GM12878 (cell line): ENCODE measurements at regions not wholly inside any gene's neighbourhood (a gene's known extent, or its start where the extent isn't known, plus 50 kb on each side); places are given as distances from the start of the nearest gene placed in this dataset.

ENCODE experiments used
- ATAC-seq: fragments of 200-7000 bp; cut with Tn5 transposase; 3 replicates; pipeline ENCODE4 v1.9.1; 2020; ENCODE audit warnings: mild to moderate bottlenecking, moderate library complexity
- BruUV-seq: library from RNA; stranded (reverse); fragments of 400-500 nt; replicated peaks from 2 replicates; lab custom pipeline; 2021; lab: Mats Ljungman, UMichigan
- CTCF ChIA-PET: fragments of 300-600 bp; sonication (Branson Sonifier 250); formaldehyde crosslinking; extraction: SDS; loops from one replicate; lab custom pipeline; 2021; ENCODE audit warnings: inconsistent platforms; lab: Yijun Ruan, JAX
- POLR2A ChIA-PET: fragments of 350-600 bp; formaldehyde crosslinking; extraction: SDS; loops from one replicate; lab custom pipeline; 2021; ENCODE audit warnings: inconsistent platforms; lab: Charles Lee
- RAD21 ChIA-PET: fragments of 300-600 bp; sonication (Branson Sonifier 250); formaldehyde crosslinking; loops from one replicate; lab custom pipeline; 2023; ENCODE audit warnings: antibody characterized with exemption; ENCODE audit not compliant: unreplicated experiment; lab: Charles Lee
- SMC1A ChIA-PET: fragments of 300-600 bp; sonication (Branson Sonifier 250); formaldehyde crosslinking; loops from one replicate; lab custom pipeline; 2023; ENCODE audit not compliant: unreplicated experiment, uncharacterized antibody; lab: Charles Lee
- DNase-seq: peaks from one replicate; pipeline ENCODE4 v3.0.0-alpha.2; 2011; ENCODE audit warnings: low read depth, low spot score
- FAIRE-seq: peaks from 3 replicates; lab custom pipeline; 2011; peaks lifted over from hg19 to GRCh38; lab: Jason Lieb, UNC
- H2AFZ ChIP-seq: 2 replicates; pipeline ENCODE4 v1.6.0; 2011; ENCODE audit warnings: low read depth, low read length, control low read depth; ENCODE audit not compliant: control insufficient read depth
- H3K27ac ChIP-seq: 2 replicates; pipeline ENCODE4 v1.5.1; 2011; ENCODE audit warnings: control low read depth; ENCODE audit not compliant: control insufficient read depth, insufficient read depth
- H3K27me3 ChIP-seq, 2 experiments: replicated peaks in 1 of 2; 2 replicates each; pipeline versions ENCODE4 v1.6.0 to v1.6.1; 2011; ENCODE audit warnings: low read length in 1 of 2; ENCODE audit not compliant: control insufficient read depth in 2 of 2, insufficient read depth in 2 of 2
- H3K36me3 ChIP-seq, 2 experiments: 2 replicates each; pipeline ENCODE4 v1.5.1; 2011; ENCODE audit warnings: low read length in 1 of 2; ENCODE audit not compliant: control insufficient read depth in 2 of 2, insufficient read depth in 2 of 2
- H3K4me1 ChIP-seq: 2 replicates; pipeline ENCODE4 v1.6.1; 2011; ENCODE audit warnings: mild to moderate bottlenecking, low read length, moderate library complexity, mixed read lengths; ENCODE audit not compliant: control insufficient read depth, insufficient read depth
- H3K4me2 ChIP-seq: 2 replicates; pipeline ENCODE4 v1.6.0; 2011; ENCODE audit warnings: control low read depth; ENCODE audit not compliant: control insufficient read depth, insufficient read depth
- H3K4me3 ChIP-seq: fragments of 200-600 bp; sonication (generic); 2 replicates; pipeline ENCODE4 v1.5.1; 2016
- H3K79me2 ChIP-seq: 2 replicates; pipeline ENCODE4 v1.6.0; 2011; ENCODE audit warnings: low read length; ENCODE audit not compliant: control insufficient read depth, insufficient read depth
- H3K9ac ChIP-seq: 2 replicates; pipeline ENCODE4 v1.8.0; 2011; ENCODE audit warnings: low read length, control low read depth, mixed read lengths; ENCODE audit not compliant: control insufficient read depth, insufficient read depth
- H3K9me3 ChIP-seq: replicated peaks from 3 replicates; pipeline ENCODE4 v1.5.1; 2011; ENCODE audit warnings: mild to moderate bottlenecking, low read length; ENCODE audit not compliant: control insufficient read depth, insufficient read depth
- H4K20me1 ChIP-seq: 2 replicates; pipeline ENCODE4 v1.6.0; 2011; ENCODE audit not compliant: control insufficient read depth, insufficient read depth
- CBX3 ChIP-seq: fragments of 200-600 bp; sonication (generic); IDR thresholded peaks from 2 replicates; pipeline ENCODE4 v1.6.1; 2016; ENCODE audit warnings: low read depth, borderline replicate concordance
- ETV6 ChIP-seq, 2 experiments: fragments of 450-650 bp in 1 of 2; IDR thresholded peaks in 1 of 2; conservative IDR thresholded peaks in 1 of 2; 2 replicates each; pipeline ENCODE4 v1.6.1; 2014; ENCODE audit warnings: antibody characterized with exemption in 1 of 2, borderline replicate concordance in 1 of 2, low read depth in 1 of 2, mild to moderate bottlenecking in 1 of 2, moderate library complexity in 1 of 2
- IKZF1 ChIP-seq: fragments of 450-650 bp; conservative IDR thresholded peaks from 2 replicates; pipeline ENCODE4 v1.6.1; 2017; ENCODE audit warnings: antibody characterized with exemption, mild to moderate bottlenecking
- MEF2A ChIP-seq: IDR thresholded peaks from 2 replicates; pipeline ENCODE4 v1.6.1; 2011; ENCODE audit warnings: low read depth, mild to moderate bottlenecking, low read length, moderate library complexity; ENCODE audit not compliant: insufficient read depth
- MXI1 ChIP-seq: fragments of 150-350 bp; IDR thresholded peaks from 2 replicates; pipeline ENCODE4 v1.6.1; 2011; ENCODE audit warnings: low read depth, mild to moderate bottlenecking, inconsistent platforms, low read length, improper control_type of control experiment
- NFXL1 ChIP-seq: fragments of 450-650 bp; IDR thresholded peaks from 2 replicates; pipeline ENCODE4 v1.6.1; 2017; ENCODE audit warnings: antibody characterized with exemption, mild to moderate bottlenecking, borderline replicate concordance
- RAD51 ChIP-seq: fragments of 450-650 bp; IDR thresholded peaks from 2 replicates; pipeline ENCODE4 v1.6.1; 2016; ENCODE audit warnings: moderate library complexity, mild to moderate bottlenecking, inconsistent platforms
- SREBF1 ChIP-seq: IDR thresholded peaks from 2 replicates; pipeline ENCODE4 v1.6.1; 2012; ENCODE audit warnings: mild to moderate bottlenecking, low read length
- TAF1 ChIP-seq: IDR thresholded peaks from 2 replicates; pipeline ENCODE4 v1.6.1; 2011; ENCODE audit warnings: mild to moderate bottlenecking, low read depth, low read length, borderline replicate concordance
- YBX1 ChIP-seq: fragments of 450-650 bp; IDR thresholded peaks from 2 replicates; pipeline ENCODE4 v1.6.1; 2016; ENCODE audit warnings: antibody characterized with exemption
- ZNF217 ChIP-seq: fragments of 450-650 bp; IDR thresholded peaks from 2 replicates; pipeline ENCODE4 v1.6.1; 2017; ENCODE audit warnings: antibody characterized with exemption, mild to moderate bottlenecking
- ZZZ3 ChIP-seq: IDR thresholded peaks from 2 replicates; pipeline ENCODE4 v1.6.1; 2011; ENCODE audit warnings: low read depth; ENCODE audit not compliant: control insufficient read depth, insufficient read length
- WGBS: methylation state at CpG from one replicate; pipeline ENCODE4 v1.1.6; 2016; ENCODE audit warnings: low lambda C conversion rate; ENCODE audit not compliant: insufficient replicate concordance, insufficient coverage; ENCODE audit errors: missing lambda C conversion rate; 5-methylcytosine and 5-hydroxymethylcytosine counted together
- in situ Hi-C: fragments of 300-500 bp; cut with MboI; formaldehyde crosslinking; loops from 9 replicates; pipeline ENCODE4 v1.14.3; 2018; ENCODE audit warnings: mixed read lengths
- intact Hi-C: fragments of 100-400 bp; cut with micrococcal nuclease; formaldehyde crosslinking; loops from one replicate; pipeline ENCODE4 v1.14.2; 2022; ENCODE audit not compliant: unreplicated experiment

DNA sequence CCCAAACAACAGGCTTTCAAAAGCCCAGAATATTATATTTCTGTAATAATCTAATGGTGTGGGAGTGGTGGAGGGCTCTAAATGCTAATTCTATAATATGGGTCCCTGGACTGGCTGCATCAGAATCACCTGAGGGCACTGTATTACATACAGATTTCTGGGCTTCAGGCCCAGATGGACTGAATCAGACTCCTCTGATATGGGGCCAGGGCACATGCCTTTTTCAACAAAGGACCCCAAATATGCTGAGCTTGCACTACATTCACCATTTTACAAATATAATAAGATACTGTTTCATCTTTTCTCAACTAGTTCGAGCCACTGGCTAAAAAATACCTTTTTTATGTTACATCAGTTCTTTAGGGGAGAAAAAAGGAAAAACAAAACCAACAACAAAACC lies 309.7 kb downstream of the MAP2K6 start:
- Histone ChIP-seq H3K27me3 (no peaks in the 10 kb centered on the region), H4K20me1 (no peaks in the 10 kb centered on the region), H3K4me2 (no peak overlapping the region), H3K27ac (no peak overlapping the region), H3K79me2 (no peaks in the 10 kb centered on the region), H3K9me3 (no peaks in the 10 kb centered on the region), H2AFZ (no peak overlapping the region), H3K4me3 (no peak overlapping the region), H3K36me3 (no peaks in the 10 kb centered on the region), H3K9ac (no peak overlapping the region), H3K4me1 (no peaks in the 10 kb centered on the region)
- CTCF ChIA-PET: no interaction called here
- POLR2A ChIA-PET: no interaction called here
- no TSS peak for BruUV-seq
- no peak for FAIRE-seq
- in situ Hi-C loops: no loop called here
- no peak for DNase-seq
- SMC1A ChIA-PET: interaction anchor here (0.6 kb wide), 1 partner anchor 636 kb away, joined by 3 read pairs; no protein-coding TSS in a partner anchor
- RAD21 ChIA-PET: no interaction called here
- no peak for ATAC-seq
- TF ChIP-seq NFXL1 (no peak), ETV6 (conservative IDR thresholded peaks at IDR 0.05 in 1 of 2, IDR thresholded peaks at IDR 0.05 in 1 of 2; ENCODE audit: borderline replicate concordance in 1 of 2, low read depth in 1 of 2) (no peak), ZNF217 (no peak), ZZZ3 (no peak), RAD51 (no peak), MXI1 (no peak), SREBF1 (no peak), TAF1 (no peak), MEF2A (no peak), IKZF1 (no peak), YBX1 (no peak), CBX3 (no peak)
- WGBS: 0% methylated on average over 1 of the region's 1 CpG
- intact Hi-C loops: no loop called here
